SH-SY5Y (cell line): ENCODE measurements at regions not wholly inside any gene's neighbourhood (a gene's known extent, or its start where the extent isn't known, plus 50 kb on each side); places are given as distances from the start of the nearest gene placed in this dataset.

Experiments
- GATA2 ChIP-seq: IDR thresholded peaks from 2 replicates; pipeline ENCODE4 v1.6.1; 2011; ENCODE audit warnings: mild to moderate bottlenecking, low read depth, low read length
- GATA3 ChIP-seq: IDR thresholded peaks from 2 replicates; pipeline ENCODE4 v1.6.1; 2011; ENCODE audit warnings: low read depth, mild to moderate bottlenecking, low read length, moderate library complexity

DNA sequence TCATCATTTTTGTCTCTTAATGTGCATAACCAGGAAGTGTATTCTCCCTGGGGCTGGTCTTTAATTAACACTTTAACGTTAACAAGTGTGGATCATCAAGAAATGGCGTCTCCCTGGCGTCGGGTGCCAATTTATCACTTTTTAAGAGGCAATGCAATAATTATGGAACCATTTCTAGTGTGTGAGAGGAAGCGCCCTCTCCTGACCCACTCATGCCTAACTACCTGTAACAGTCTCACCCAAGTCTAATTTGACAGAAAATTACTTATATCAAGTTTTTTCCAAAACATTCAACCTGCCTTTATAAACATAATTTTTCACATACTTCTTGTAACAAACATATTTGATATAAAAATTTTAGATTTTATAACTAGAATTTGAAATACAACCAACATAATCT lies 905.3 kb upstream of the MDGA2 start:
- TF ChIP-seq GATA2 (no peak), GATA3 (no peak)
